Mesenteric fat pad (tissue), 1 donor: ENCODE measurements at regions not wholly inside any gene's neighbourhood (a gene's known extent, or its start where the extent isn't known, plus 50 kb on each side); places are given as distances from the start of the nearest gene placed in this dataset.

ENCODE experiments used
- DNase-seq: peaks from one replicate; pipeline ENCODE4 v3.0.0-alpha.2; 2020; ENCODE audit warnings: low spot score
- donor health status: DM: yes; HTN: yes; CAD: no.

DNA sequence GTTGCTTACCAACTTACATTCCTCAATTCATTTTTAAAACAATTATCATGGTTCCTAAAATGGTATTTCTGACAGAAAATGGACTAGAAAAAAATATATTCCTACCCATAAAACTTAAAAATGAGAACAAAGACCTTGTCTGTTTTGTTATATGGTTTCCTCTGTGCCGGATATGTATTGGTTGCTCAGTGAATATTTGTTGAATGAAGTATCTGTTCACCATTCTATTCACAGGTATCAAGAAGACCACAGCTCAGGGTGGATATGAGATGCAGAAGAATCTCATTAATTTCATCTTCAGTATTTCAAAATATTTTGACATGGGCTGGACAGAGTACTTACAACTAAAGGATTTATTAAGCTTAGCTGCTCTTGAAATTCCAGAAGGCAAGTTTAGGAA is 58.1 kb downstream of the TUSC7 start:
- DNase-seq, result no peak

DNA sequence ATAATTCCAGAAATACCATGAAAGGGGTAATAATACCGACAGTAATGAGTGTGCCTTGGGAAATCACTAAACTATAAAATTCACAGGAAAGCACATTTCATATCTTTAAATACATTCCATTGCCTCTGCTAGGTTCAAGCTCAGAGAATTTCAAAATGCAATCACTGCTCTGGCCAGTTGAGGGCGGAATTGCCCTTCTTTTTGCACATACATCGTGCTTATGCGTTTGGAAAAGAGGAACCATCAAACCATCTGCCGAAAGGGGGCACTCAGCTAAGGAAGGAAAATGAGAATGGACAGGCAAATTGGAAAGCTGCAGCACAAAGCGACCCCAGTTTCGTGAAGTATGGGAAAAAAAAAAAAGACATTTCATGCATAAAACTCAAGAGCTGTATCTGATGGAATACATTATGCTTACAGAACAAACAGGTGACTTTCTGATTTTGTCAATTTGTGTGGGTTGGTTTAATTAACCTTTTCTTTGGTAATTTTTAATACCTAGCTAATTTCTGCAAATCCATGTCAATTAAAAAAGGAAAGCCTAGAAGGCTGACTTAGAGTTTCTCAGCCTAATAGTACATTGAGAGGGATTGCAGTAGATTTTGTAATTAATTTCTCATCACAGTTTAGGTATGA is 61.4 kb downstream of the TUSC7 start:
- DNase-seq, result no peak

DNA sequence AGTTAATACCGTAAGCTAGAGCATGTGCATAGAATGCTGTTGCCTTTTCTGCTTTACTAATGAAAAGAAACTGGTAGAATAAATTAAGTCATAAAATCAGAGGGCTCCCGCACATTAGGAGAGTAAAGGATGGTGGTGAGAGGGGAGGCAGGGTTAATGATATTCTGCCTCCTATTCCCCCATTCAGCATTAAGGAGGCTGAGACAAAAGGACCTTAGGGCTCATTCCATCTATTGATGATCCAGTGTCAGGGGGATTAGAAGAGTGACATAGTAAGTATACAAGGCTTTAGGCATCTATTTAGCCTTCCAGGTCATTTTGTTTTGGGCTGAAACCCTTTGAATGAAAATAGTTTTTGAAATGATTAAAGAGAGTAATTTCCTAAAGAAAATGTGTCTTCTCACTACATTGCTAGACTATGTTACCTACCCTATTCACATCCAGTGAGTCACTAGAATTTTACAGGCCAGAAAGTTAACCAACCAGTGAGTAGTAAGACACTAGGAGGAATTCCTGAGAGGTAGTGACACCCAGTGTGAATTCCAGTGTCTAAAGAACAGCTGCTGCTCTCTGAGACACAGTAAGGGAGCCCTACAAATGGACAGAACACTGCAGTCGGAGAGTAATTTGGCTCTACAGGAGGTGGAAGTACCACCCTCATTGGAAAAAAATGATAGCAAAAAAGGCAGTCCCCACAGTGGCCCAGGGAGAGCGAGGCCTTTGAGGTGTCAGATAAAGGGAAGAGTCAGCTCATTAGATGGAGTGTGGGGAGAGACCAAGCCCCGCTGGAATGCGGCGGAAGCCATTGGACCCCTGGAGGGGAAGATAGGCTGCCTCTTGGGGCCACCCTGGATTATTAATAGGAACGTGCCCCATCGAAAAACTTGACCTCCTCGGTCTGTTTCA is 67.6 kb downstream of the TUSC7 start:
- no peak for DNase-seq

DNA sequence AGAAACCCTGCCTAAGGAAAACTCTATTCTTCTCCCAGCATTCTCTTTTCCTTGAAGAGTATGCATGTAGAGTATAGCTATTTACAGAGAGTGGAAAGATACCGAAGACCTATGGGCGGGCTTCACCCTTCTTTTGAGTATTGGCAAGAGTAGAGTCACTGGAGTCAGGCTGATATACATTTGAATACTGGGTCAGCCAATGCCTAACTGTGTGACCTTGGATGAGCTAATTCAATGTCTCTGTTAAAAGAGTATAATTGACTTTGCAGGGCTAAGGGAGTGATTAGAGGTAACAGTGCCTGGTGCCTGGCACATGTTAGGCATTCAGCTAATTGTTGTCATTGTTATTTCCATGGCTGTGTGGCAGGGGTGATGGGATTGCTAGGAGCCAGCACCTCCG is 75.6 kb downstream of the TUSC7 start:
- no peak for DNase-seq

DNA sequence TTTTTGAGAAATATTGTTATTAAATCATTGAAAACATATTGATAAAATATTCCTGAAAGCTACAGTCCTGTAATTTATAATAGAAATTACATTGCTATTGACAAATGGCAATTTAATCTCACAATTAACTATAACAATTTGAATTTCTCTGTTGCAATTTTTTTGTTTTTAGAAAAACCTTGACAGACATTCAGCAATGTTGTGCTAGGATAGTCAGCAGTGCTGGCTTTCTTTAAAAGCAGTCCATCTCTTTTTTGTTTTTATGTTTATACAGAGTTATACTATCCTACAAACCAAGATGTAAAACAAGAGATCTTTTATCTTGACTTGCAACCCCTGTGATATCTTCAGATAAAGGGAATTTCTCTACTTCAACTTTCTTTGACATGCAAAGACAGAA is 93.1 kb downstream of the TUSC7 start:
- DNase-seq, result no peak

DNA sequence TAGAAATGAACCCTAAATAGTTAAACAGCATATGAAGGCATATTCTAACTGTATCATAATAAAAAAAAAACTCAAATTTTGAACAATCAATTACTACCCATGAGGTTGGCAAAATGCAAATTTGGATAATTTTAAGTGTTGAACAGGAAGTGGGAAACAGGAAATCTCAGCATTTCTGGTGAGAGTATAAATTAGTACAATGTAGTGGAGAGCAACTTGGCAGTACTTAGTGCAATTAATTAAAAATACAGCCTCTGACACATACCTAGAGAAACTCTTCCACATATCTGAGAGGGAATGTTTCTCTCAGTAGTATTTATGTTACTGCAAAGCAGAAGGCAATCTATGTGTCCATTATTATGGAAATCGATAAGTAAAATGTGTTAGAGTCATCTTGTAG is 96.8 kb downstream of the TUSC7 start:
- DNase-seq, result no peak

DNA sequence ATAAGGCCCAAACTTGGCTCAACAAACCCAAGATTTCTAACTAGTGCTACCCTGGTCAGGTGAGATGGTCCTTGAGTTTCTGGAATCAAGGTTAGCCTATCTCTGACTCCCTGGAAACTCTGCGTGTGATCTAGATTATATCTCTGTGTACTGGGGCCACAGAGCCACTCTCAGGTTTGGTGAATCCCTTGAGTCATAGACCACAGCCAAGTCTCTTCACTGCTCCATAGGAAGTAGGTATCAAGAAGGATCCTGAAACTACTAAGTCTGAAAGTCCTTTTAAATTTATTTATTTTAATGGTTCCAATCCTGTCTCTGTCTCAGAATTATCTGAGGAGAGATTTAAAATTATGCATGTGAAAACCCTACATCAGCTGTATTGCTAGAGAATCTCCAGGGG is 99.1 kb downstream of the TUSC7 start:
- DNase-seq, result no peak

DNA sequence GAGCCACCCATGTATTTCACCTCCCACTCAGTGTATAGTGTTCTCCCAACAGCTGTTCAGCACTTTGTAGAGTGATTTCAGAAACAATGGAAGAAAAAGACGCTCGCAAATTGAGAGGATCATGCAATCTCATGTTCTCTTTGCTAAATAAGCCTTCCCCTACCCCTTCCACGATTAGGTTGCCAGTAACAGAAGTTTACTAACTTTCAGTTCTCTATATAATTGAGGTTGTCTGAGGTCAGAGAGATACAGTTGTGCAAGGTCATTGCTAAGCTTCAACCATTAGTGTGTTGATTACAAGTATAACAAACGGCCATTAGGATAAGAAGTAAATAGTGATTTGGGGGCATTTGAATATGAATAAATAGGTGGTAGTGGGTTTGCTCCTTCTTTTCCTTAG is 99.6 kb downstream of the TUSC7 start:
- DNase-seq, result no peak

DNA sequence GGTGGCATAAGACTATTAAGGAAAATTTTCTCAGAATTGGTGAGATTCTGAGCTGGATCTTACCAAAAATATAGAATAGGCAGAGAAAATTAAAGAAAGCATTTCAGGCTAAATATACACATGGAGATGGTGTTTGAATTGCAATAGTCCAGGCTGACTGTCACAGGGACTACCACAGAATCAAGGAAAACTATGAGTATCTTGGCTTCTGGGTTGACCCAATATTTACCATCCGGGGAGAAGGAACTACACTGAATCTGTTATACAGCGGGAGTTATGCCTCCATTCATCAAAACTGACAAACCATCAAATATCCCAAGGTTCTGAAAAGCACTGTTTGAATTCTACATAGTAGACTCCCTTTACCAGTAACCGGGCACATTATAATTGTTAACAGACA is 102.2 kb downstream of the TUSC7 start:
- DNase-seq, result no peak

DNA sequence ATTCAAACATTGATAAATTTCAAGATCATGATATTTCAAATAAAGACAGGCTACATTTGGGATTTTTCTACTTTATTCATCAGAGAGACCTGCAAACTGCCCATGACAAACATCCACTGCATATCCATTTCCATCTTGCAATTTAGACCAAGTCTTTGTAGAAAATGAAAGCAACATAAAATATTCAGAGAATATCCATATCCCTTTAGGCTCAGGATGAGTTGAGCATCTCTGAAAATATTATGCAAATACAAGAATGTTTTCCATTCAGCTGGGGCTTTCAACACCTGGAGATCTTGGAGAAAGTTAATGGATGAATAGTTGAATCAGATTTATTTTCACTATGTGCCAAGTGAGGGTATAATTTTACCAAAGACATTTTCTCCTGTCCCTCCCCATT is 103.4 kb downstream of the TUSC7 start:
- DNase-seq, result no peak

DNA sequence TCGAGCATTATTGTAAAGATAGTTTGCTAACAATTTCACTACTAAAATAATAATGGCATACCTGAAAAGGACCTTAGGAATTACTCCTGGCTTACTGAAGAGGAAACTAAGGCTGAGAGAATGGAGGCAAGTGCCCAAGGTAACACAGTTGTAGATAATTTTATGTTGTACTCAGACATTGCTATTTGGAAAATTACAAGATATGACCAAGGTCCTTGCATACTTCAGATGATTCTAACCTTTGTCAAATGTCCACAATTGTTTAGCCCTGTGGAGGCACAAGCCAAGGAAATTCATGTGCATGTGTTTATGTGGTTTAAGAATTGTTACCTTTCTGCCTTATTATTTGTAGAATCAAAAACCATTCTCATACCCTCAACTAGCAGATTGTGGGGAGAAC is 105.7 kb downstream of the TUSC7 start:
- no peak for DNase-seq

DNA sequence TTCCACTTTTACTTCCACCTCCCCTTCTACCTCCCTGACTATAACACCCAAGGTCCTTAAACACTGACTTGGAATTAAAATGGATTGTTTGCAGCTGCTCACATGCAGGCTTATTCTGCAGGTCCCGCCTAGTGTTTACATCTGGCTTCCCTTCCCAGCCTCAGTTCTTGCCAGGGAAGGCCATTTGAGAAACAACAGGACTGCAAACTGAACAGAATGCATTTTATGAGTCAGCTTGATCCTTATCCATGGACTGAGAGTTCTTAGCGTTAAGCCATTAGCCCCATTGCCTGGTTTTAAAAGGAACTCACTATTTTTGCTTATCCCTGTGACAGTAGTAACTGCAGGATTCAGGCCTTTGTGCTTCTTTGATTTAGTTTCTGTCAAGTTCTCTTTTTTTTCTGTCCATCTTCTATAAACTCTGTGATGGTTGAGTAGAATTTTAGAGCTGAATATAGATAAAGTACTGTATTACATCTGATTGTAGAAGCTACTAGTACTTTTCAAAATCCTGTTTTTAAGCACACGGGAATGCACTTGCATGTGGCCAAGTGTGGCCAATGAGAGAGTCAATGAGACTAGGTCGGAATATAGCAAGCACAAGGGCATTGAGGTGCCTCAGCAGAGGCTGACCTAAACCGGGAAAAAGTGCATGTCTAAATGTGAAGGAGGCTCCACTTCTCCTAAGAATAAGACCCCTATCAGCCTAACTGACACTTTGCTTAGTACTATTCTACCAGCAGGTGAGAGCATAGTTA is 106.4 kb downstream of the TUSC7 start:
- no peak for DNase-seq

DNA sequence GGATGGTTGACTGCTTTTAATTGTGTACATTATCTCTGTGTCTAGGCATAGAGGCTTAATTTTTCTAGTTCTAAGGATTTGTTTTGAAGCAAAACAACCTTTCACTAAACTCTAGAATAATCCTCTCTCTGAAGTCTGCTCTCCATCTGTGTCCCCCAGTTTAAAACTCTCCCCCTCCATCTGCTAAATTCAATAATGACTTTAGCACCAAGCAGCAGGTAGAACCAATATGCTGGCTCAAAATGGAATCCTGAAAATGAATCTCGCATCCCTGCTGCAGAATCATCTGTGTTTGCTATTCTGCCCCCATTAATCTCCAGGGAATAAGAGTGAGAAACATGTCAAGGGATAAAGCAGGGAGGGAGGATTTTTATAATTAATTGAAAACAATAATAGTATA is 111.8 kb downstream of the TUSC7 start:
- DNase-seq, result no peak

DNA sequence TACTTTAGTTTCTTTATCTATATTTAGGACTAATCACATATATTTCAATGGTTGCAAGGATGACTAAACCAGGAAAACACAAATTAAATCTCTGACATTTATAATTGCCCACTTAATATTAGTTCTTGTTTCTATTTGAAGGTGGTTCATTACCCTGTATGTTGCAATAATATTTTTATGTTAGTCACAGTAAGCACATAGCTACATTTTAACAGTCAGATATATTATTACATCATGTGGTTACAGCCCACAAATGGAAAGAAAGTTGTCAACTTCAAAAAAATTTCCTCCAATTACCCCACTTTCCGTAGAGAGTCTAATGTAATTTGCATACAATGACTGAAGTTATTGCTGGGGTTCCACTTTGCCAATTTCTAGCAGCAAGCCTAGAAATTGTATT is 114.6 kb downstream of the TUSC7 start:
- DNase-seq, result no peak

DNA sequence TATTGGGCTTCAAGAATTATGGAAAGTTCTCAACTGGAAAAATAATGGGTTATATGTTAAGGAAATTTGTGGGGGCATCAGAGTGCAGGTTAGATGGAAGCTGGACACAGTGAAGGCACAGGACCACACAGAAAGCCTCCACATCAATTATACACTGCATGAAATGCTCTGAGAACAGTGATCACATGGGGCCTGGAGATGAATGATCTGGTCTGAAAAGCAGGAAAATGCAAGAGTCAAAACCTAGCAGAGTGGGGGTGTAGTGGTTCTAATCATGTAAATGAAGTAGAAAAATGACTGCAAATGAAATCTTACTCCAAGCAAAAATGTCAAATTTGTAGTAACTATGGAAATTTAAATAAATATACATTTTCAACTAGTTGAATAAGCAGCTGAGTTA is 123.6 kb downstream of the TUSC7 start:
- DNase-seq, result no peak

DNA sequence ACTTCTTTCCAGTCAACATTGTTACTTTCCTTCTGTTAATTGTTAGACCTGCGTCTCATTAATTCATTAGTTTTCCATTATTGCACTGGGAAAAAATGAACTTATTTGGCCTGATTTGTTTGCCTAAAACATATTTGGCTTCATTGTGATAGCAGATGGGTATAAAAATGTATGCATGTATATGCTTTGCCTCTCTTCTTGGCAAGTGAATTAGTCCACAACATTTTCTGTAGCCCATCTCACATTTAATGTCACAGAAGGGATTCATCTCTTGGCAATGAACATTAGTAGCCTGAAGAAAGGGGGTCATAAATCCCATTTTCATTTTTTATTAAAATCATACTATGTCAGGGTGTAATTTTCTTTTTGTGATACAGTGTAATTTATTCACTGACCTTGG is 125.2 kb downstream of the TUSC7 start:
- DNase-seq, result no peak

DNA sequence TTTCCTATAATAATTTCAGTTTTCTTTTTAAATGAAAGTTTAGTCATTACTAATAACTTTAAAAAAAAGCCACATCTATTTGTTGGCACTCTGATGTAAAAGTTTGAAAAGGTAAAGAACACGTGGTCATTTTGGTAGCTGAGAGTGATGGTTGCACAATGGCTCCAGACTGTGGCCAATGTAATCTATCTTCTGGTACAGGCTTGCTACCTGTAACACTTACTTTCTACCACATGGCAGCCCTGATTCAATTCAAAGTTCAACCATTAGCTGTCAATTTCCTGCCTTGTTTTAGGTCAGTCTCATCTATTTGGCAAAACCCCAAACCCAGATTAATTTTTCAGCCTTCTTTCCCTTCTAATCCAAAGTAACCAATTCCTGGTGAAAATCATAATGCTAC is 126.1 kb downstream of the TUSC7 start:
- no peak for DNase-seq

DNA sequence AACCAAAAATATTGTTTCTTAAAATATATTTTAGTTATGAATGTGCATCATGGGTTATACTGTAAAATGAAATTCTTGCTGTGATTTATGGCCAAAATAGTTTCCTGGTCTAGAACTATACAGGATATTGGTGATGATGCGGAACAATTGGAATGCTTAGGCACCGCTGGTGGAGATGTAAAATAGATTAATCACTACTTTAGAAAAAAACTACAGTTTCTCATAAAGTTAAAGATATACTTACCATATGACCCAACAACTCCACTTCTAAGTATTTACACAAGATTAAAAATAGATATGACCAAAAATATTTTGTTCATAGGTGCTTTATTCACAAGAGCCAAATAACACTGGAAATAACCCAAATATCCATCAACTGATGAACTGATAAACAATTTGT is 126.7 kb downstream of the TUSC7 start:
- DNase-seq, result no peak

DNA sequence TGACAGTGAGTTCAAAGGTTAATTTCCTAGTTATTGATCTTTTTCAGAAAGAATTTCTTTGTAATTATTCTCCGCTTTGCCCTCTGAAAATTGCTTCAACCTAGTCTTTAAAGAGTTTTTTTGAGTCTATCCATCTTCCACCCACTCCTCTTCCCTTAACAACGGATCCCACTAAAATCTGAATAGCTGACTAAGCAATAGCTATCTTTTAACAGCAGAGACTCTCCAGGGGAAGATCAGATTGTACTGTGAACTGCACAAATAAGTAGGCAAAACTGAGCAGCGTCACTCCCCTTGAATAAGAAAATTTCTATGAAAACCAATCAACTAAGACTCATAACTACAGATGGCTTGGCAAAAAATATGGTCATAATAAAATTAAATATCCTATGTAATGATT is 127.9 kb downstream of the TUSC7 start:
- DNase-seq, result no peak

DNA sequence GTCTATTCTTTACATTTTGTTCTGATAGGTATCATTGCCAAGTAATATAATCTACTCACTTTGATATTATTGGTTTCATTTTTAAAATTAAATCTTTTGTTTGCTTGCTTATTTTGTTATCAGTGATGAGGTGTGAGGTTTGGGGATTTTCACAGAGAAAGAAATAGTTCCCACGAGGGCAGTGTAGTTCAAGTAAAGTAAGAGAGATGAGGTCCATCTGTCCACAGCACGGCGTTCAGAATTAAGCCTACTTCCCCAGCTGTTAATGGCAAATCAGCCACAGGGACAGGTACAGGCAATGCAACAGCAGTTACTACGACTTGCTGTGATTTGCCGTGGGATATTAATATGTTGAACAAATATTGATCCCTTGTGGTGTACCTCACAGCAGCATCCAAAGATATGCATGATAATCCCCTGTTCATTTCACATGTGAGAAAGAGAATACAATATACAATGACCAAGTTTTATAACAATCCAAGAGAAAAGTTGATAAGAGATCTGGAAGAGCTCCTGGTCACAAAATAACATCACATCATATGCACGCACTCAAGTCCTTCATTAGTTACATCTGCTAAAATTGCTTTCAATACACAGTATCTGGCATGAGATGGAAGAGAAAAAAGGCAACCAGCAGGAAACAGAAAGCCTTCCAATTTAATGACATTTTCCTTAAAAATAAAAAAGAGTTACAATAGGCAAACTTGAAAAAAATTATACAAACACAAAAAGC is 131.6 kb downstream of the TUSC7 start:
- DNase-seq, result no peak

DNA sequence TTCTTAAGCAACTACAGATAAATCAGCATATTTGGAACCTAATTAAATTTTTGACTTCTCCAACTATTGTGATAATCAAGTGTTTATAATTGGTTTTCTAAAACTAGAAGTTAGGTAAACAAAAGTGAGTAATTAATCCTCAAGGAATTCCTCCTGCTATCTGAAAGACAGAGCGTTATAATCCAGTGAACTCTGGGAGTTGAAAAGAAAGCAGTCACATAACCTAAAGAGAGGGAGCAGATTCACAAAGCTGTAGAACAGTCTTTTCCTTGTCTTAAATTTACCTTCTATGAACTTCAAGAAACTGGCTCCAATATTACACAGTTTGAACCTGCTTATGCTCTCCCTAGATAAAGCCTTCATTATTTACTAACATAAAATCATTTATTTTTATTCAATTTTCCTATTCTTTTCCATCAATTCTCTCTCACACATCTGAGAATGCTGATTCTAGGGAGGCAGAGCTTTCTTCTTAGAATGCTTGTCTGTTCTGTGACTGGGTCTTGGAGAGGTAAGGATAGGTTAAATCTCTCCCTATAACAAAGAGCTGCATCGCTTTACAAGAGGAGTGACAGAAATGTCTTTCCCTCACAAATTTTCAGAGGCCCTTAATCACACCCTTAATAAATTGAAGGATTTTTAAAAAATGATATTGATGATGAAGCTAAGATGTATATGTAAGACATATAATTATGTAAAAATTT is 132.8 kb downstream of the TUSC7 start:
- no peak for DNase-seq
